Ishikawa (cell line): ENCODE measurements at regions not wholly inside any gene's neighbourhood (a gene's known extent, or its start where the extent isn't known, plus 50 kb on each side); places are given as distances from the start of the nearest gene placed in this dataset.

ENCODE experiments used
- CEBPB ChIP-seq: IDR thresholded peaks from 2 replicates; pipeline ENCODE4 v1.6.1; 2012
- CREB1 ChIP-seq: IDR thresholded peaks from 2 replicates; pipeline ENCODE4 v1.6.1; 2012; ENCODE audit warnings: low read depth
- EGR1 ChIP-seq: IDR thresholded peaks from 2 replicates; pipeline ENCODE4 v1.6.1; 2012
- EP300 ChIP-seq: IDR thresholded peaks from 2 replicates; pipeline ENCODE4 v1.6.1; 2012; ENCODE audit warnings: borderline replicate concordance
- FOXM1 ChIP-seq: IDR thresholded peaks from 2 replicates; pipeline ENCODE4 v1.6.1; 2012; ENCODE audit warnings: low read depth, borderline replicate concordance
- MAX ChIP-seq: IDR thresholded peaks from 2 replicates; pipeline ENCODE4 v1.6.1; 2012
- NFIC ChIP-seq: IDR thresholded peaks from 2 replicates; pipeline ENCODE4 v1.6.1; 2012
- RAD21 ChIP-seq: IDR thresholded peaks from 2 replicates; pipeline ENCODE4 v1.6.1; 2012; ENCODE audit warnings: low read depth
- TAF1 ChIP-seq: IDR thresholded peaks from 2 replicates; pipeline ENCODE4 v1.6.1; 2012; ENCODE audit warnings: low read depth, mild to moderate bottlenecking
- TCF12 ChIP-seq: IDR thresholded peaks from 2 replicates; pipeline ENCODE4 v1.6.1; 2012; ENCODE audit warnings: low read depth
- TEAD4 ChIP-seq: IDR thresholded peaks from 2 replicates; pipeline ENCODE4 v1.6.1; 2012
- YY1 ChIP-seq: IDR thresholded peaks from 2 replicates; pipeline ENCODE4 v1.6.1; 2012; ENCODE audit warnings: low read depth
- ZBTB7A ChIP-seq: IDR thresholded peaks from 2 replicates; pipeline ENCODE4 v1.6.1; 2012; ENCODE audit warnings: low read depth
- TF ChIP-seq, protein P1 (sequence below): IDR thresholded peaks from 2 replicates; pipeline ENCODE4 v1.6.1; 2012; ENCODE audit warnings: low read depth, mild to moderate bottlenecking
- TF ChIP-seq, protein P2 (sequence below): IDR thresholded peaks from 2 replicates; pipeline ENCODE4 v1.6.1; 2012

DNA sequence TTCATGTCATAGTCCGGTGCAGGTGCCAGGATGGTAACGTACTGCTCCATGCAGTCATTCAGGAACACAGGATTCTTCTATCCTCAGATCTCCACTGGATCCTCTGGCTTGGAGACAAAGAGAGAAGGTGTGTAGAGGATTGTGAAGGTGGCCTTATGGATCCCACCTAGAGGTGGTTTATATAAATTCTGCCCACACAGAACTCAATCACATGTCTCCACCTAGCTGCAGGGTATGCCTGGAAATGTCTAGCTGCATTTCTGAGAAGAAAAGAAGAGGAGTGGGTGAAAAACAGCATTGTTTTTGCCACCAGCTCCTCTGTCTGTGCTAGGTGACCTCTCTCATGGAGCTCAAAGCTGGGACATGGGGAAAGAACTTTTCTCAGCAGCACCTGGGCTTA lies 478.7 kb downstream of the PDCD6IP start:
- TF ChIP-seq ZBTB7A (no peak), CREB1 (no peak), YY1 (no peak), TEAD4 (no peak), TCF12 (no peak), EGR1 (no peak), MAX (no peak), RAD21 (no peak), EP300 (no peak), FOXM1 (no peak), CEBPB (no peak), NFIC (no peak), TAF1 (no peak)
- TF ChIP-seq, protein P1, sequence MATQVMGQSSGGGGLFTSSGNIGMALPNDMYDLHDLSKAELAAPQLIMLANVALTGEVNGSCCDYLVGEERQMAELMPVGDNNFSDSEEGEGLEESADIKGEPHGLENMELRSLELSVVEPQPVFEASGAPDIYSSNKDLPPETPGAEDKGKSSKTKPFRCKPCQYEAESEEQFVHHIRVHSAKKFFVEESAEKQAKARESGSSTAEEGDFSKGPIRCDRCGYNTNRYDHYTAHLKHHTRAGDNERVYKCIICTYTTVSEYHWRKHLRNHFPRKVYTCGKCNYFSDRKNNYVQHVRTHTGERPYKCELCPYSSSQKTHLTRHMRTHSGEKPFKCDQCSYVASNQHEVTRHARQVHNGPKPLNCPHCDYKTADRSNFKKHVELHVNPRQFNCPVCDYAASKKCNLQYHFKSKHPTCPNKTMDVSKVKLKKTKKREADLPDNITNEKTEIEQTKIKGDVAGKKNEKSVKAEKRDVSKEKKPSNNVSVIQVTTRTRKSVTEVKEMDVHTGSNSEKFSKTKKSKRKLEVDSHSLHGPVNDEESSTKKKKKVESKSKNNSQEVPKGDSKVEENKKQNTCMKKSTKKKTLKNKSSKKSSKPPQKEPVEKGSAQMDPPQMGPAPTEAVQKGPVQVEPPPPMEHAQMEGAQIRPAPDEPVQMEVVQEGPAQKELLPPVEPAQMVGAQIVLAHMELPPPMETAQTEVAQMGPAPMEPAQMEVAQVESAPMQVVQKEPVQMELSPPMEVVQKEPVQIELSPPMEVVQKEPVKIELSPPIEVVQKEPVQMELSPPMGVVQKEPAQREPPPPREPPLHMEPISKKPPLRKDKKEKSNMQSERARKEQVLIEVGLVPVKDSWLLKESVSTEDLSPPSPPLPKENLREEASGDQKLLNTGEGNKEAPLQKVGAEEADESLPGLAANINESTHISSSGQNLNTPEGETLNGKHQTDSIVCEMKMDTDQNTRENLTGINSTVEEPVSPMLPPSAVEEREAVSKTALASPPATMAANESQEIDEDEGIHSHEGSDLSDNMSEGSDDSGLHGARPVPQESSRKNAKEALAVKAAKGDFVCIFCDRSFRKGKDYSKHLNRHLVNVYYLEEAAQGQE: no peak
- TF ChIP-seq, protein P2, sequence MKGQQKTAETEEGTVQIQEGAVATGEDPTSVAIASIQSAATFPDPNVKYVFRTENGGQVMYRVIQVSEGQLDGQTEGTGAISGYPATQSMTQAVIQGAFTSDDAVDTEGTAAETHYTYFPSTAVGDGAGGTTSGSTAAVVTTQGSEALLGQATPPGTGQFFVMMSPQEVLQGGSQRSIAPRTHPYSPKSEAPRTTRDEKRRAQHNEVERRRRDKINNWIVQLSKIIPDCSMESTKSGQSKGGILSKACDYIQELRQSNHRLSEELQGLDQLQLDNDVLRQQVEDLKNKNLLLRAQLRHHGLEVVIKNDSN: no peak

DNA sequence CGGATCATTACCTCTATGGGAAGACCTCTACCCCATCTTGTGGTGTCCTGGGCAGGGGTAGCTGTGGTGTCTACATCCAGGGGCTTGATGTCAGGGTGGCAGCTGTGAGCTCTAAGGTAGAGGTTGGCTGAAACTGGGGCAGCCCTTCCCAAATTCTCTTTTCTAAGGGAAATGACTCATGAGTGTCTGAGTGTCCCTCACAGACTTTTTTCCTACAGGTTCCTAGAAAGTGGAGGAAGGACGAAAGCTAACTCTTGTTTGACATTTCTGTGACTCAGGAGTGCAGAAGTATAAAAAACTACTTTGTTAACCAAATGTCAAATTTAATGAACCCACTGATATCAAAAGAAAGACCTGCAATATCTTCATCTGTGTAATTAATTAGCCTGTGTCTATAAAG lies 481.5 kb downstream of the PDCD6IP start:
- no peak for TF ChIP-seq MAX
- TF ChIP-seq, protein P1: no peak

DNA sequence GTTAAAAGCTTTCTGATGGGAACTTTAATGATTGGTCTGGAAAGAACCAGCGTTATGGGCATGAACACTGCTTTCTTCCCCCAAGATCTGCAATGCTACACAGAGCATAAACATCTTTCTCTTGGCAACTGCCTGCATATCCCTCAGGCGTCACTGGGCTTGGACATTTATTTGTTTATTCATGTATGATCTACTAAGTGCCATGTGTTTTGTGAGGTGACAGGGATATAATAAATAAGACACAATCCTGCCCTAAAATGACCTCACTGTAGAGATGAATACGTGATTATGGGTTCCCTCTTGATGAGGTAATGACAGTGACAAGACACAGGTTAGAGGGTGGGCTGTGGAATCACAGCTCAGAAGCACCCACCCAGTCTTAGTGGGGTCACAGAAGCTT lies 485.3 kb downstream of the PDCD6IP start:
- TF ChIP-seq, protein P1: no peak
- TF ChIP-seq CEBPB (no peak), FOXM1 (no peak), MAX (no peak), TAF1 (no peak), RAD21 (no peak), TEAD4 (no peak), ZBTB7A (no peak), YY1 (no peak), NFIC (no peak)
- TF ChIP-seq, protein P2: no peak

DNA sequence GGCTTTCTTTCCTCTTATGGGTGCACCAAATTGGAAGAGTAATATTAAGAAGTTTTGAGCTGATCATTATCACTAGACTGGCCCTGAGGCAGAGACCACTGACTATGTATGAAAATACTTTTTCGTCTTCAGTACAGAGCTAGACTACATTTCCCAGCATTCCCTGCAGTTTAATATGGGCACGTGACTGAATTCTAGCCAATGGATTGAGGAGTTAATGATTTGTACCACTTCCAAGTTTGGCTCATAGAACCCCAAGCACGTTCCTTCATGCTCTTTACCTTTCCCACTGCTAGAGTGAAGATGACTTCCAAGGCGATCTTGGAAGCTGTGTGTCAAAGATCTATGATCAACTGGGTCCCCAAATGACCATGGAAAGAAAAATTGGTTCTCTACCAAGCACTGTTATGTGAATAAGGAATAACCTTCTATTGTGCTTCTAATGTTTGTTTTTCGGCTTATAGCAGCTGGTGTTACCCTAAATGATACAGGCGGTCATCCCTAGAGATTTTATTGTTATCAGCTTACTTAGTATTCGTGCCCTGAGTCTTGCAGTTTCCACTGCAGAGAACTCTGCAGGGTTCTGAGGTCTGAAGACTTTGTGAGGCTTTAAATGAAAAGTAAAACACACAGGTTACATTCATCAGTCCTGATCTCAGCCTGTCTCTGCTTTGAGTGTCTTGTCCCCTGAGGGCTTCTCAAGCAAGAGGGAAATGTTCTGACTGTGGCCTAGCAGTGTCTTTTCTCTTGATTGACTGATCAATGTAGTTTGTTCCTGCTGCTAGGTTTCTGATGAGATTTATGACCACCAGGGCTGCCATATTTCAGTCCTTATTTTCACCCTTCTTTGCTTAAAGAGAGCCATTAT lies 486.8 kb downstream of the PDCD6IP start:
- TF ChIP-seq NFIC: no peak
- TF ChIP-seq, protein P2: peak; percentile 94

DNA sequence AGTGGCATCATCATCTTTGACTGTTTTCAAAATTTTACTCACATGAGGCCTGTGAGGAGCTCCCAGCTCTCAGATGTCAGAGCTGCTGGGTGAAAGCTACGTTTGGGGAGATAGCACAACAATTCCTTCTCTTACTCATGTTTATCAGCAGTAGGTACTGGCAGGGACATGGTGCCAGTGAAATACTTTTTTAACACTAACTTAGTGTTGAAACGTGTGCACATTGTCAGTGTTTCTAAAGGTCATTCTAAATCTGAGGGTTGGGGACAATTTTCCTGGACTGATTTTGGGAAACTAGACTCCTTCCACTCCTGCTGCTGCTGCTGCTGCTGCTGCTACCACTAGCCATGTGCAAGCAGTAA lies 487.4 kb downstream of the PDCD6IP start:
- TF ChIP-seq, protein P2: no peak
- TF ChIP-seq, protein P1: no peak
- TF ChIP-seq YY1 (no peak), ZBTB7A (no peak), MAX (no peak), EP300 (no peak), TCF12 (no peak), CREB1 (no peak), NFIC (no peak), TAF1 (no peak), CEBPB (no peak), EGR1 (no peak), TEAD4 (no peak), FOXM1 (no peak), RAD21 (no peak)
